Skeletal muscle tissue (tissue), 3 donors: ENCODE measurements at regions not wholly inside any gene's neighbourhood (a gene's known extent, or its start where the extent isn't known, plus 50 kb on each side); places are given as distances from the start of the nearest gene placed in this dataset.
A peak's percentile ranks its signal among the peaks of the same experiment; 100 is the strongest.
"Not testable (repeated sequence)": the region's sequence is repeated elsewhere in the genome, so short reads cannot be mapped to it uniquely, and the experiment has no call there.

ENCODE experiments used
- H3K27ac ChIP-seq: one replicate; pipeline ENCODE4 v1.7.0; 2013; ENCODE audit warnings: mild to moderate bottlenecking, low read depth, low read length, inconsistent platforms
- H3K27me3 ChIP-seq, 3 donors: one replicate each; pipeline ENCODE4 v1.7.0; 2013; ENCODE audit warnings: low read length in 3 of 3; ENCODE audit not compliant: control insufficient read depth in 3 of 3, insufficient read depth in 3 of 3
- H3K36me3 ChIP-seq, 3 donors: one replicate each; pipeline ENCODE4 v1.7.0; 2013; ENCODE audit warnings: low read length in 3 of 3; ENCODE audit not compliant: control insufficient read depth in 3 of 3, insufficient read depth in 3 of 3
- H3K4me1 ChIP-seq, 3 donors: one replicate each; pipeline ENCODE4 v1.7.0; 2013; ENCODE audit warnings: low read length in 3 of 3, mild to moderate bottlenecking in 3 of 3; ENCODE audit not compliant: control insufficient read depth in 3 of 3, insufficient read depth in 3 of 3
- H3K4me3 ChIP-seq, 3 donors: one replicate each; pipeline ENCODE4 v1.7.0; 2013; ENCODE audit warnings: low read length in 3 of 3
- H3K9ac ChIP-seq, 3 donors: one replicate each; pipeline ENCODE4 v1.7.0; 2013; ENCODE audit warnings: low read length in 3 of 3, mild to moderate bottlenecking in 3 of 3, moderate library complexity in 2 of 3, low read depth in 1 of 3
- H3K9me3 ChIP-seq, 3 donors: one replicate each; pipeline ENCODE4 v1.7.0; 2013; ENCODE audit warnings: low read length in 3 of 3; ENCODE audit not compliant: control insufficient read depth in 3 of 3
- donor health status: Osteomylitis.

- Histone ChIP-seq H3K27ac (no peak overlapping the region), H3K4me1 (peaks cover 0 to 2% (median 0%) of the 10 kb centered on the region in 3 donors), H3K9me3 (no peaks in the 10 kb centered on the region), H3K9ac (no peak overlapping the region), H3K27me3 (no peaks in the 10 kb centered on the region), H3K36me3 (no peaks in the 10 kb centered on the region), H3K4me3 (peak overlapping the region in 1 of 3 donors; percentile 52)
These were observed 121.5 kb upstream of the PDE1A start for GRCh38 chr2:182548031-182548950.

- Histone ChIP-seq H3K27ac (no peak overlapping the region), H3K4me1 (no peaks in the 10 kb centered on the region), H3K27me3 (no peaks in the 10 kb centered on the region), H3K36me3 (no peaks in the 10 kb centered on the region), H3K9me3 (no peaks in the 10 kb centered on the region), H3K4me3 (no peak overlapping the region), H3K9ac (no peak overlapping the region)
These were observed 123.4 kb upstream of the PDE1A start for GRCh38 chr2:182550234-182550633.

GRCh38 chr2:182552232-182552631 is 125.4 kb upstream of the PDE1A start:
- H3K27ac ChIP-seq, H3K9ac ChIP-seq, H3K27me3 ChIP-seq, H3K36me3 ChIP-seq, H3K4me1 ChIP-seq, H3K4me3 ChIP-seq, H3K9me3 ChIP-seq: not testable (repeated sequence)

GRCh38 chr2:182552785-182553184 is 125.9 kb upstream of the PDE1A start:
- not testable (repeated sequence) for H3K36me3 ChIP-seq, H3K4me3 ChIP-seq, H3K27ac ChIP-seq, H3K9me3 ChIP-seq, H3K9ac ChIP-seq, H3K27me3 ChIP-seq, H3K4me1 ChIP-seq

- H3K9me3 ChIP-seq: no peaks in the 10 kb centered on the region
These were observed 126.6 kb upstream of the PDE1A start for GRCh38 chr2:182553483-182553882.

GRCh38 chr2:182554950-182555349 is 128.1 kb upstream of the PDE1A start:
- H3K27ac ChIP-seq: no peak overlapping the region
- H3K36me3 ChIP-seq: no peaks in the 10 kb centered on the region
- no peak overlapping the region for H3K9ac ChIP-seq
- H3K27me3 ChIP-seq: no peaks in the 10 kb centered on the region
- no peaks in the 10 kb centered on the region for H3K9me3 ChIP-seq
- no peaks in the 10 kb centered on the region for H3K4me1 ChIP-seq
- H3K4me3 ChIP-seq: no peak overlapping the region

More at GRCh38 chr2:182553483-182553882, 126.6 kb upstream of the PDE1A start:
- H3K4me3 ChIP-seq: no peak overlapping the region
- no peaks in the 10 kb centered on the region for H3K27me3 ChIP-seq
- H3K4me1 ChIP-seq: no peaks in the 10 kb centered on the region
- H3K36me3 ChIP-seq: no peaks in the 10 kb centered on the region
- H3K9ac ChIP-seq: no peak overlapping the region
- H3K27ac ChIP-seq: no peak overlapping the region

GRCh38 chr2:182558564-182558963 is 131.7 kb upstream of the PDE1A start:
- Histone ChIP-seq H3K36me3 (no peaks in the 10 kb centered on the region), H3K4me3 (no peak overlapping the region), H3K27me3 (no peaks in the 10 kb centered on the region), H3K9me3 (no peaks in the 10 kb centered on the region), H3K27ac (no peak overlapping the region), H3K4me1 (no peaks in the 10 kb centered on the region), H3K9ac (no peak overlapping the region)

- Histone ChIP-seq H3K36me3 (no peaks in the 10 kb centered on the region), H3K4me3 (no peak overlapping the region), H3K27me3 (no peaks in the 10 kb centered on the region), H3K9me3 (no peaks in the 10 kb centered on the region), H3K4me1 (no peaks in the 10 kb centered on the region), H3K27ac (no peak overlapping the region), H3K9ac (no peak overlapping the region)
These were observed 132.8 kb upstream of the PDE1A start for GRCh38 chr2:182559623-182560022.

- Histone ChIP-seq H3K27me3 (no peaks in the 10 kb centered on the region), H3K27ac (no peak overlapping the region), H3K4me1 (no peaks in the 10 kb centered on the region), H3K36me3 (no peaks in the 10 kb centered on the region), H3K4me3 (no peak overlapping the region), H3K9ac (no peak overlapping the region), H3K9me3 (no peaks in the 10 kb centered on the region)
These were observed 139.2 kb upstream of the PDE1A start for GRCh38 chr2:182565911-182566567.

- Histone ChIP-seq H3K9ac (no peak overlapping the region), H3K9me3 (no peaks in the 10 kb centered on the region), H3K4me3 (no peak overlapping the region), H3K27me3 (no peaks in the 10 kb centered on the region), H3K36me3 (no peaks in the 10 kb centered on the region), H3K27ac (no peak overlapping the region), H3K4me1 (no peaks in the 10 kb centered on the region)
These were observed 142.5 kb upstream of the DNAJC10 start for GRCh38 chr2:182573553-182573952.
